ENCODE measurements at regions not wholly inside any gene's neighbourhood (a gene's known extent, or its start where the extent isn't known, plus 50 kb on each side); places are given as distances from the start of the nearest gene placed in this dataset.

GRCh38 chr2:74041182-74041581 lies 56.5 kb downstream of the TET3 start:
- dilution Hi-C loops (cut with MboI; ENCODE audit: extremely low pct_ligation_motif_present, low sequenced_read_pairs), result no loop called here
- no peak overlapping the region for H3K27ac ChIP-seq (ENCODE audit: control insufficient read depth, insufficient read depth, low read length)
- no peak for DNase-seq (ENCODE audit: low read depth, low spot score)

DNA sequence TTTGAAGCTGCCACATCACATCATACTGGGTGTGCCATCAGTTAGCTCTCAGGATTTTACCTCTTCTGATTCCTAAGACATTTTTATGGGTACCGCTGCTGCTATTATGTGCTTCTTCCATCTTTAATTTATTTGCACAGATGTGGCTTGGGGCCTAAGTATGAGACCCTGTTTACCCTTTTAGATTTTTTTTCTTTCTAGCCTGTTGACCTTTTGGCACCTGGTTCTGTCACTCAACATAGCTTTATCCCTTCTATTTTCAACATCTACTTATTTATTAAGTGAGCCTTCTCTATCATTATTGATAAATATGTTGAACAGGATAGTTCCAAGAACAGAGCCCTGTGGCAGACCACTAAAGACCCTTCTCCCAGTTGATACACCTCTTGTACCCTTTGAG lies 57.0 kb downstream of the TET3 start:
- Histone ChIP-seq H3K9me1 (ENCODE audit: control insufficient read depth, extremely low read depth, insufficient read depth, low read length) (peaks cover 4% of the 10 kb centered on the region), H3K79me2 (ENCODE audit: control insufficient read depth, insufficient read depth, low read length) (peaks cover 45% of the 10 kb centered on the region), H4K20me1 (ENCODE audit: control insufficient read depth, extremely low read depth, insufficient read depth, low read length) (peaks cover 14% of the 10 kb centered on the region), H3K27me3 (ENCODE audit: control insufficient read depth, extremely low read depth, insufficient read depth, low read length) (no peaks in the 10 kb centered on the region), H3K4me3 (ENCODE audit: control insufficient read depth in 2 of 3, extremely low read depth in 1 of 3, insufficient read depth in 2 of 3, low read depth in 1 of 3, low read length in 3 of 3) (no peak overlapping the region), H2AFZ (ENCODE audit: control insufficient read depth, low read length) (no peak overlapping the region), H3K9ac (ENCODE audit: control insufficient read depth, extremely low read depth, insufficient read depth, low read length) (no peak overlapping the region), H3K27ac (ENCODE audit: control insufficient read depth, insufficient read depth, low read length) (no peak overlapping the region), H3K36me3 (ENCODE audit: control insufficient read depth in 2 of 2, extremely low read depth in 1 of 2, insufficient read depth in 2 of 2, low read length in 2 of 2) (peaks cover 0 to 2% of the 10 kb centered on the region in 2 experiments), H3K9me3 (ENCODE audit: control insufficient read depth, low read depth, low read length) (no peaks in the 10 kb centered on the region), H3K4me1 (ENCODE audit: control insufficient read depth, extremely low read depth, insufficient read depth, low read length) (peaks cover 8% of the 10 kb centered on the region), H3K4me2 (ENCODE audit: control insufficient read depth, extremely low read depth, insufficient read depth, low read depth, low read length) (no peak overlapping the region)
- TF ChIP-seq, protein P1, sequence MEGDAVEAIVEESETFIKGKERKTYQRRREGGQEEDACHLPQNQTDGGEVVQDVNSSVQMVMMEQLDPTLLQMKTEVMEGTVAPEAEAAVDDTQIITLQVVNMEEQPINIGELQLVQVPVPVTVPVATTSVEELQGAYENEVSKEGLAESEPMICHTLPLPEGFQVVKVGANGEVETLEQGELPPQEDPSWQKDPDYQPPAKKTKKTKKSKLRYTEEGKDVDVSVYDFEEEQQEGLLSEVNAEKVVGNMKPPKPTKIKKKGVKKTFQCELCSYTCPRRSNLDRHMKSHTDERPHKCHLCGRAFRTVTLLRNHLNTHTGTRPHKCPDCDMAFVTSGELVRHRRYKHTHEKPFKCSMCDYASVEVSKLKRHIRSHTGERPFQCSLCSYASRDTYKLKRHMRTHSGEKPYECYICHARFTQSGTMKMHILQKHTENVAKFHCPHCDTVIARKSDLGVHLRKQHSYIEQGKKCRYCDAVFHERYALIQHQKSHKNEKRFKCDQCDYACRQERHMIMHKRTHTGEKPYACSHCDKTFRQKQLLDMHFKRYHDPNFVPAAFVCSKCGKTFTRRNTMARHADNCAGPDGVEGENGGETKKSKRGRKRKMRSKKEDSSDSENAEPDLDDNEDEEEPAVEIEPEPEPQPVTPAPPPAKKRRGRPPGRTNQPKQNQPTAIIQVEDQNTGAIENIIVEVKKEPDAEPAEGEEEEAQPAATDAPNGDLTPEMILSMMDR (optimal IDR thresholded peaks at IDR 0.05 in 1 of 3, IDR thresholded peaks at IDR 0.05 in 1 of 3, conservative IDR thresholded peaks at IDR 0.05 in 1 of 3; ENCODE audit: extremely low read depth in 1 of 3, insufficient read depth in 2 of 3, low read length in 3 of 3), result no peak
- no peak for TF ChIP-seq EZH2 (IDR thresholded peaks at IDR 0.05; ENCODE audit: low read length)
- FAIRE-seq (no peak), DNase-seq (ENCODE audit: low read depth, low spot score) (no peak)
- dilution Hi-C loops (cut with MboI; ENCODE audit: extremely low pct_ligation_motif_present, low sequenced_read_pairs), result no loop called here

More at GRCh38 chr2:74041182-74041581, 56.5 kb downstream of the TET3 start:
- no peaks in the 10 kb centered on the region for H3K36me3 ChIP-seq (ENCODE audit: control insufficient read depth in 2 of 2, extremely low read depth in 1 of 2, insufficient read depth in 2 of 2, low read length in 2 of 2)
- TF ChIP-seq EZH2 (IDR thresholded peaks at IDR 0.05; ENCODE audit: low read length), result no peak
- TF ChIP-seq, protein P1 (optimal IDR thresholded peaks at IDR 0.05 in 1 of 3, IDR thresholded peaks at IDR 0.05 in 1 of 3, conservative IDR thresholded peaks at IDR 0.05 in 1 of 3; ENCODE audit: extremely low read depth in 1 of 3, insufficient read depth in 2 of 3, low read length in 3 of 3), result no peak
- H3K4me1 ChIP-seq (ENCODE audit: control insufficient read depth, extremely low read depth, insufficient read depth, low read length), result peaks cover 8% of the 10 kb centered on the region
- H3K9ac ChIP-seq (ENCODE audit: control insufficient read depth, extremely low read depth, insufficient read depth, low read length), result no peak overlapping the region
- H3K79me2 ChIP-seq (ENCODE audit: control insufficient read depth, insufficient read depth, low read length), result peaks cover 48% of the 10 kb centered on the region
- no peak overlapping the region for H3K4me2 ChIP-seq (ENCODE audit: control insufficient read depth, extremely low read depth, insufficient read depth, low read depth, low read length)
- peaks cover 14% of the 10 kb centered on the region for H4K20me1 ChIP-seq (ENCODE audit: control insufficient read depth, extremely low read depth, insufficient read depth, low read length)
- no peak overlapping the region for H2AFZ ChIP-seq (ENCODE audit: control insufficient read depth, low read length)
- H3K9me3 ChIP-seq (ENCODE audit: control insufficient read depth, low read depth, low read length), result no peaks in the 10 kb centered on the region
- H3K27me3 ChIP-seq (ENCODE audit: control insufficient read depth, extremely low read depth, insufficient read depth, low read length), result no peaks in the 10 kb centered on the region
- H3K4me3 ChIP-seq (ENCODE audit: control insufficient read depth in 2 of 3, extremely low read depth in 1 of 3, insufficient read depth in 2 of 3, low read depth in 1 of 3, low read length in 3 of 3), result no peak overlapping the region
- no peak for FAIRE-seq
- H3K9me1 ChIP-seq (ENCODE audit: control insufficient read depth, extremely low read depth, insufficient read depth, low read length), result peaks cover 4% of the 10 kb centered on the region
